HEK293 (cell line): ENCODE measurements at regions not wholly inside any gene's neighbourhood (a gene's known extent, or its start where the extent isn't known, plus 50 kb on each side); places are given as distances from the start of the nearest gene placed in this dataset.

Source experiments
- BCL11A ChIP-seq: fragments of 450-650 bp; formaldehyde crosslinking; IDR thresholded peaks from 2 replicates; pipeline ENCODE4 v1.5.1; 2016; ENCODE audit warnings: low read depth, missing biosample characterization, missing genetic modification characterization
- ELK4 ChIP-seq: IDR thresholded peaks from 2 replicates; pipeline ENCODE4 v1.6.1; 2011; ENCODE audit warnings: mild to moderate bottlenecking, low read depth, low read length, borderline replicate concordance
- PATZ1 ChIP-seq: fragments of 450-650 bp; formaldehyde crosslinking; IDR thresholded peaks from 2 replicates; pipeline ENCODE4 v1.5.1; 2016; ENCODE audit warnings: missing biosample characterization, missing genetic modification characterization
- PRDM1 ChIP-seq: fragments of 450-650 bp; formaldehyde crosslinking; IDR thresholded peaks from 2 replicates; pipeline ENCODE4; 2016; ENCODE audit warnings: missing biosample characterization, missing genetic modification characterization
- REST ChIP-seq: fragments of 450-650 bp; formaldehyde crosslinking; IDR thresholded peaks from 2 replicates; pipeline ENCODE4 v1.5.1; 2016; ENCODE audit warnings: missing biosample characterization, missing genetic modification characterization
- TRIM28 ChIP-seq: IDR thresholded peaks from 2 replicates; pipeline ENCODE4 v1.6.1; 2011; ENCODE audit warnings: low read length, control low read depth, borderline replicate concordance
- ZBTB1 ChIP-seq: fragments of 450-650 bp; formaldehyde crosslinking; IDR thresholded peaks from 2 replicates; pipeline ENCODE4 v1.5.1; 2016; ENCODE audit warnings: missing biosample characterization, missing genetic modification characterization
- ZBTB49 ChIP-seq: fragments of 450-650 bp; formaldehyde crosslinking; IDR thresholded peaks from 2 replicates; pipeline ENCODE4 v1.5.1; 2016; ENCODE audit warnings: missing biosample characterization, missing genetic modification characterization, low read depth
- ZFP3 ChIP-seq: fragments of 450-650 bp; formaldehyde crosslinking; IDR thresholded peaks from 2 replicates; pipeline ENCODE4 v1.5.1; 2016; ENCODE audit warnings: low read depth, missing biosample characterization, missing genetic modification characterization
- ZNF274 ChIP-seq, 2 experiments: fragments of 200-500 bp in 1 of 2; fragments of 450-650 bp in 1 of 2; sonication (Bioruptor generic) in 1 of 2; formaldehyde crosslinking in 1 of 2; IDR thresholded peaks; 2 replicates each; pipeline versions ENCODE4 v1.5.1 to v1.6.1; 2014 to 2016; ENCODE audit warnings: borderline replicate concordance in 1 of 2, inconsistent platforms in 1 of 2, low read length in 1 of 2, missing biosample characterization in 1 of 2, missing genetic modification characterization in 1 of 2
- ZNF416 ChIP-seq: fragments of 450-650 bp; formaldehyde crosslinking; IDR thresholded peaks from 2 replicates; pipeline ENCODE4 v1.5.1; 2016; ENCODE audit warnings: missing biosample characterization, missing genetic modification characterization
- ZNF558 ChIP-seq: fragments of 450-650 bp; formaldehyde crosslinking; IDR thresholded peaks from 2 replicates; pipeline ENCODE4 v1.5.1; 2016; ENCODE audit warnings: missing biosample characterization, missing genetic modification characterization
- ZNF791 ChIP-seq: fragments of 450-650 bp; formaldehyde crosslinking; IDR thresholded peaks from 2 replicates; pipeline ENCODE4 v1.5.1; 2016; ENCODE audit warnings: missing biosample characterization, missing genetic modification characterization

GRCh38 chr5:166341740-166342337 lies 1949.6 kb upstream of the WWC1 start:
- TF ChIP-seq ZFP3 (tag by site-specific recombination) (no peak), ELK4 (no peak), TRIM28 (no peak), ZNF558 (tag by site-specific recombination) (no peak), ZNF791 (tag by site-specific recombination) (no peak), ZNF416 (tag by site-specific recombination) (no peak), ZBTB49 (tag by site-specific recombination) (no peak), BCL11A (tag by site-specific recombination) (no peak), ZNF274 (IDR thresholded peaks at IDR 0.05; ENCODE audit: low read length) (no peak), ZNF274 (tag by site-specific recombination; IDR thresholded peaks at IDR 0.05; ENCODE audit: borderline replicate concordance) (no peak), REST (no peak), PRDM1 (no peak), PATZ1 (tag by site-specific recombination) (no peak), ZBTB1 (no peak)
